GM18517 (cell line): ENCODE measurements at regions not wholly inside any gene's neighbourhood (a gene's known extent, or its start where the extent isn't known, plus 50 kb on each side); places are given as distances from the start of the nearest gene placed in this dataset.
"Not testable (repeated sequence)": the region's sequence is repeated elsewhere in the genome, so short reads cannot be mapped to it uniquely, and the experiment has no call there.

ENCODE experiments used
- ATAC-seq: cut with Tn5 transposase; IDR thresholded peaks from one replicate; pipeline ENCODE4 v1.9.1; 2021; ENCODE audit warnings: mild to moderate bottlenecking, moderate library complexity; ENCODE audit not compliant: unreplicated experiment

GRCh38 chr5:158521995-158522394, 577.7 kb downstream of the EBF1 start:
- no peak for ATAC-seq

GRCh38 chr5:158519433-158520021, 580.2 kb downstream of the EBF1 start:
- ATAC-seq: no peak

GRCh38 chr5:158516521-158516920, 583.2 kb downstream of the EBF1 start:
- ATAC-seq: no peak

DNA sequence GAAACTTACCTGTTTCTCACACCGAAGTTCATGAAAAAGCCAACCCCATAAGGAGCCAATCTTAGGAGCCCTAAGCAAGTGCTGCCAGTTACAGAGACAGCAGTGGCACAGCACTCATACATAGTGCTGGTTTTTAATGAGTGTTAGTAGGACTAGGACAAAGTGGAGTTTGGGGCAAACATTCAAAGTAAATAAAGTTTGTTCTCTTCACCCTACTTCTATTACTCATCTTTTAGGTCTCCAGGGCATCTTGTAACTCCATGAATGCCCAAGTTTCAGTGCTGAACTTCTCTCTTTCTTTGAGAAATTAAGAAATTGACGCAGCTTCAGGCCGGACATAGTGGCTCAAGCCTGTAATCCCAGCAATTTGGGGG, 584.7 kb downstream of the EBF1 start:
- ATAC-seq: no peak

GRCh38 chr5:158514319-158514985, 585.3 kb downstream of the EBF1 start:
- no peak for ATAC-seq

DNA sequence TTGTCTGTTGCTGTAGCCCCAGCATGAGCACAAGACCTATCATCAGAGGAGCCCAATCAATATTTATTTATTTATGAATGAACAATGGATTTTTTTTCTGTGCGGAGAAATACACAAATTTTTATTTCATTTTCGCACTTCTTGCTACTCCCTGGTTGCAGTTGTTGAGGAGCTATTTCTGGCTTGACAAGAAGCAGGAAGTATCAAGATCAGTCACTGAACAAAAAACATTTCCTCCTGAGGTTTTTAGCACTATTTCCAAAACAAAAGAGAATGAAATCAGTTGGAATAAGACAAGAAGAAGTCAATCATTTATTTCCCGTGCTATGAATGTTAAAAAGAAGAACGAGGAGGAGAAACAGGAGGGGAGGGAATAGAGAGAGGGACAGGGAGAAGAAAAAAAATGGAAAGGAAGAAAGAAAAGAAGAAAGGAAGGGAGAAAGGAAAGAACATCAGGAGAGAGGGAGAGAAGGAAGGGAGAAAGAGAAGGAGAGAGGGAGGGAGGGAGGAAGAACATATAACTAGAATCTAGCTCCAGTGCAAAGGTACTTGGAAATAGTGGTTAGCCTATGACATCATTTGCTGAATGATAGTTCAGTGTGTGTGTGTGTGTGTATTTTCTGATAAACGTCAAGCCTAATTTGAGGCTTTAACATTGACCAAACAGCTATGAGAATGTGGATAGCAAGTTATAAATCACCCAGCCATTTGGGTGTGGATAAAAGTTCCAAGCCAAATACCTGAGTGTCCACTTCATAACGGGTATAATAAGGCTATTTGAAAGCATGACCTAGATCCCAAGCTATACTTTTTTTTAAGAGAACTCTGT, 586.0 kb downstream of the EBF1 start:
- no peak for ATAC-seq

DNA sequence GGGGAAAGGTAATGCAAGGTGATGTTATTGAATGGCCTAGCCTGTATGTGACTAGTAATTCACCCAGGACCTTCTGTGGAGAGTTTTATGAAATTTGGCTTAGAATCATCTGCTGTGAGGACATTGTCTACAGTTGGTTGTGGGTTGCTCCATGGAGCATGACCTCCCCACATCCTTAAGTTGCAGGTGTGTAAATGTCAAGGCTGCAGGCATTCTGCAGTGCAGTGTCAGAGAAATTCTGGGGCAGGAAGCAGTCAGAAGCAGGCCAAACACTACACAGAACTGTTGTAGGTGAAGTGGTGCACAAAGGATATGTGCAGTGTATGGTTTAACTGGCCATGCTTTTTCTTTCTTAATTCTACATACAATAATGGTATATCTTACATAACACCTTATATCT, 588.3 kb downstream of the EBF1 start:
- ATAC-seq: peak; percentile 72

DNA sequence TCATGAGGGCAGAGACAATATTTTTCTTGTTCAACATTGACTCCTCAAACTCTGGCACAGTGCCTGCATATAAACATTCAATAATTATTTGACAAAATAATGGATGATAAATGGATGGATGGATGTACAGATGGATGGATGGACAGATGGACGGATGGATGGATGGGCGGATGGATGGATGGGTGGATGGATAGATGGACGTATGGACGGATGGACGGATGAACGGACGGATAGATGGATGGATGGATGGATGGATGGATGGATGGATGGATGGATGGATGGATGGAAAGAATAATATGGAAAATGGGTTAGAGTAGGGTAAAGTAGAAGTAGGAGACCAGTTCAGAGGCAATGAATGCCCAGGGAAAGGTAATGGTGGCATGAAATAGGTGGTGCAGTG, 589.2 kb downstream of the EBF1 start:
- no peak for ATAC-seq

- no peak for ATAC-seq
Observed at GRCh38 chr5:158506648-158507047, 593.1 kb downstream of the EBF1 start.

GRCh38 chr5:158502686-158503085, 597.0 kb downstream of the EBF1 start:
- no peak for ATAC-seq

DNA sequence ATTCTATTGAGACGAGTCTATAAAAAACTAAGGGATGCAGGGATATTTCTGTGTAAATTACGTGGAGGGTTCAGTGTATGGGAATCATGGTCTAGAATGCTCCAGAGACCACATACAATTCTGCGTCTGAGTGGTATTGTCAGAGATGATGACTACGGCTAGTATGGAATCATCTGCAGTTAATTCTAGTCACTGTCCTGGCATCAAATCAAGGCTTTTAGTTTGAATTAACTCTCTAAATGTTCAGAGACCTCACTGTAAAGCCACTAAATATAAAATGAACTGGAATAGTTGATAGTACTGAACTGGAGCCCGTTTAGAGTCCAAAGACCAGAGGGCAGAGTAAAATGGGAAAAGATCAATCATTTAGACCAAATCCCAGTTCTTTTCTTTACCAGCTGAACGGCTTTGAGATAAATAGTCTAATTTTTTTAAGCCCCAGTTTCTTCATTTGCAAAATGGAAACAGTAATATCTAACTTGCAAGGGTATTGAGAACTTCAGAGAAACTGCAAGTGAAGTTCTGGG, 599.8 kb downstream of the EBF1 start:
- no peak for ATAC-seq

DNA sequence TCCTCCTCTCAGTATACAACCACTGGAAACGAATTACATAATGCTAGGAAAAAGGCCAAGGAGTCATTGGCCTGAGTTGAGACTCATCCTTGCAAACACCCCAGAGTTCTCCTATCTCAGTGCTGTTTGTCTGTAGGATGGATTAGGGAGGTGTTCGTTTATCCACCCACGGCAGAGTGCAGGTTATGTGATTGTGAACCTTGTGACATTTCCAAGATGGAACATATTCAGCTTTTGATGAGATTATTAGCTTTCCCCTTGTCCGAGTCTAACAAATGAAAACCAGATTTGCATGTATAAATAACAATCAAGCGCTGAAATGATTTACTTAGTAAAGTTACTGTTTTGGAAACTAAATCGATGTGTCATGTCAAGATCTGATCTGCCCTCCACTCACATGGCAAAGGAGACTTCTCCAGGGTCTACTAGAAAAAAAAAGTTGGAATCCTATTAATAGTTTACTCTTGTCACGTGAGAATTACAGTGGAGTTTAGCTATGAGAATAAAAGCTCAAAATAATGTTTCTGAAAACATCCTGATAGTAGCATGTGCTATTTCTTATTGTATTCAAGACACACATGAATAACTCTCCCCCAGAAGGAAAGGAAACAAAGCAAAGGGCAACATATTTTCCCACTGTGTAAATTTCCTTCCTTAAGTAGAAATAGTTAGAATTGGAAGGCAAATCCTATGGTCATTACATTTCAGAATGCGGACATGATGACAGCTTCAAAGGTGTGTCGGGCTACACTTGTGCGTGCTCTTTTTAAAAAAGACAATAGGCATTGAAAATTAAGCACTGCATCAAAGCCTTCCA, 600.4 kb downstream of the EBF1 start:
- ATAC-seq: no peak

GRCh38 chr5:158496624-158497023, 603.1 kb downstream of the EBF1 start:
- ATAC-seq: no peak

- ATAC-seq: no peak
Observed at GRCh38 chr5:158494541-158494940, 605.2 kb downstream of the EBF1 start.

DNA sequence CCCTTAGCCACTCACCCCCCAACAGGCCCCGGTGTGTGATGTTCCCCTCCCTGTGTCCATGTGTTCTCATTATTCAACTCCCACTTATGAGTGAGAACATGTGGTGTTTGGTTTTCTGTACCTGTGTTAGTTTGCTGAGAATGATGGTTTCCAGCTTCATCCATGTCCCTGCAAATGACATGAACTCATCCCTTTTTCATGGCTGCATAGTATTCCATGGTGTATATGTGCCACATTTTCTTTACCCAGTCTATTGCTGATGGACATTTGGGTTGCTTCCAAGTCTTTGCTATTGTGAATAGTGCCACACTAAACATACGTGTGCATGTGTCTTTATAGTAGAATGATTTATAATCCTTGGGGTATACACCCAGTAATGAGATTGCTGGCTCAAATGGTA, 605.7 kb downstream of the EBF1 start:
- not testable (repeated sequence) for ATAC-seq

GRCh38 chr5:158492841-158493242, 606.9 kb downstream of the EBF1 start:
- ATAC-seq: no peak

GRCh38 chr5:158492136-158492535, 607.6 kb downstream of the EBF1 start:
- no peak for ATAC-seq

DNA sequence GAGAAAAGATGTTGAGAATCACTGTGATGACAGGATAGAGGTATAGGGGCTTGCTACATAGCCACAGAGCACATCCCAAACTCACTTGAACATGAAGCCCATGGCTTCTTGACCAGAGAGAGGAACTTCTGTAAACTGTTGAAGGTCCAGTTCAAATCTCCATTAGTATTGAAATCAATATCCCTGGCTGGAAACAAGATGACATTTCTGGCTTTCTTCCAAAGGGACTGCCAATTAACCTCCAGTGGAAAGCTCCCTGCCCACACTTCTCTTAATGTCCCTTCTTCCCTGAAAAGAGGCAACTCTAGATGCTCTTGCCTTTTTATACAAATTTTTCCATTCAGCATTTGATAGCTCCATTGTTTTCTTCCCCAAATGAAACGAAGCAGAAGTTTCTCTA, 612.1 kb downstream of the EBF1 start:
- no peak for ATAC-seq

DNA sequence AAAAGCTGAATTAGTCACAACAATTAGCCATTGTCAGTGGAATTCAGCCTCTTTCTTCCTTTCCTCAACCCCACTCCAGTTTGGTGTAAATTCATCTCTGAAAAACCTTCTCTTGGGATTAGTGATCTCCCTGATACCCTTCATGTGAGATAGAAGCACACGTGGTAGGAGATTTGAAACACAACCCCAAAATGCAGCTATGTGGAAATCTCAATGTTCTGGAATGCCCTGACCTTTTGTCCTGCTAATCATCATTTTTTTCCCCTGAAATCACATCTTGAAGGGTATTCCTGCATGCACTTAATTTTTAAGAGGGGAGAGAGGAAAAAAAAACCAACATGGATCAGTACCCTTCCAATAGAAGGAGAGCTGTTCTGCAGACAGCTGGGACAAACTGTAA, 612.6 kb downstream of the EBF1 start:
- ATAC-seq: no peak

GRCh38 chr5:158486566-158486965, 613.1 kb downstream of the EBF1 start:
- no peak for ATAC-seq

GRCh38 chr5:158485604-158486081, 614.1 kb downstream of the EBF1 start:
- no peak for ATAC-seq
